Neural cell (in vitro differentiated cells): ENCODE measurements at regions not wholly inside any gene's neighbourhood (a gene's known extent, or its start where the extent isn't known, plus 50 kb on each side); places are given as distances from the start of the nearest gene placed in this dataset.

Experiments
- H2AFZ ChIP-seq: fragments of 200-600, 300-800 bp; sonication (generic), shearing (Covaris generic); 2 replicates; pipeline ENCODE4 v1.6.0; 2014; ENCODE audit warnings: low read depth, mild to moderate bottlenecking, antibody characterized with exemption, low read length, moderate library complexity
- H3F3A ChIP-seq: fragments of 200-600 bp; shearing (Covaris generic); 2 replicates; pipeline ENCODE4 v1.6.1; 2016; ENCODE audit warnings: mild to moderate bottlenecking, moderate library complexity, mixed read lengths, antibody characterized with exemption, low read length; ENCODE audit not compliant: insufficient read depth, poor library complexity, severe bottlenecking
- H3K27ac ChIP-seq: fragments of 200-600, 300-800 bp; sonication (generic), shearing (Covaris generic); 2 replicates; pipeline ENCODE4 v1.5.1; 2014; ENCODE audit warnings: mild to moderate bottlenecking, low read length, moderate library complexity
- H3K27me3 ChIP-seq: fragments of 300-800, 200-600 bp; sonication (generic), shearing (Covaris generic); 2 replicates; pipeline ENCODE4 v1.6.0; 2014; ENCODE audit warnings: mild to moderate bottlenecking, low read depth, low read length, moderate library complexity; ENCODE audit not compliant: insufficient read depth
- H3K36me3 ChIP-seq: fragments of 300-800, 200-600 bp; sonication (generic), shearing (Covaris generic); 2 replicates; pipeline ENCODE4 v1.5.1; 2014; ENCODE audit warnings: mild to moderate bottlenecking, antibody characterized with exemption, low read length, moderate library complexity; ENCODE audit not compliant: insufficient read depth
- H3K4me2 ChIP-seq: fragments of 300-800, 200-600 bp; sonication (generic), shearing (Covaris generic); 2 replicates; pipeline ENCODE4 v1.6.0; 2014; ENCODE audit warnings: mild to moderate bottlenecking, low read length
- H3K4me3 ChIP-seq: fragments of 300-800, 200-600 bp; sonication (generic), shearing (Covaris generic); 2 replicates; pipeline ENCODE4 v1.5.1; 2014; ENCODE audit warnings: mild to moderate bottlenecking, low read length, moderate library complexity
- H3K79me2 ChIP-seq: fragments of 200-600 bp; shearing (Covaris generic); replicated peaks from 2 replicates; pipeline ENCODE4 v1.6.0; 2014; ENCODE audit warnings: mild to moderate bottlenecking, low read length, moderate library complexity; ENCODE audit not compliant: insufficient read depth
- H3K9ac ChIP-seq: fragments of 300-800, 200-600 bp; sonication (generic), shearing (Covaris generic); 2 replicates; pipeline ENCODE4 v1.6.1; 2016; ENCODE audit warnings: mild to moderate bottlenecking, low read length, mixed read lengths
- H3K9me2 ChIP-seq: fragments of 200-600 bp; shearing (Covaris generic); 2 replicates; pipeline ENCODE4 v1.6.1; 2016; ENCODE audit warnings: mild to moderate bottlenecking, low read length, mixed read lengths; ENCODE audit not compliant: insufficient read depth
- H3K9me3 ChIP-seq: fragments of 200-600, 300-800 bp; sonication (generic), shearing (Covaris generic); 2 replicates; pipeline ENCODE4 v1.6.1; 2016; ENCODE audit warnings: mild to moderate bottlenecking, mixed run types, low read length, moderate library complexity, mixed read lengths
- H4K20me1 ChIP-seq: fragments of 200-600 bp; shearing (Covaris generic); 2 replicates; pipeline ENCODE4 v1.6.1; 2016; ENCODE audit warnings: mild to moderate bottlenecking, mixed run types; ENCODE audit not compliant: insufficient read depth
- EP300 ChIP-seq: fragments of 450-650 bp; conservative IDR thresholded peaks from 2 replicates; pipeline ENCODE4 v1.6.1; 2014; ENCODE audit warnings: antibody characterized with exemption, mild to moderate bottlenecking, moderate library complexity; ENCODE audit not compliant: poor library complexity, severe bottlenecking
- EZH2 ChIP-seq: fragments of 200-600, 300-800 bp; shearing (Covaris generic), sonication (generic); IDR thresholded peaks from 2 replicates; pipeline ENCODE4 v1.6.1; 2014; ENCODE audit warnings: antibody characterized with exemption, low read length, borderline replicate concordance, mild to moderate bottlenecking; ENCODE audit not compliant: insufficient read depth, poor library complexity, severe bottlenecking
- MXI1 ChIP-seq: fragments of 450-650 bp; conservative IDR thresholded peaks from 2 replicates; pipeline ENCODE4 v1.6.1; 2014; ENCODE audit warnings: antibody characterized with exemption, mild to moderate bottlenecking; ENCODE audit not compliant: poor library complexity, severe bottlenecking
- POLR2AphosphoS5 ChIP-seq: IDR thresholded peaks from 2 replicates; pipeline ENCODE4 v1.6.1; 2012
- RAD21 ChIP-seq: fragments of 450-650 bp; conservative IDR thresholded peaks from 2 replicates; pipeline ENCODE4 v1.6.1; 2014; ENCODE audit warnings: antibody characterized with exemption, mild to moderate bottlenecking, moderate library complexity
- SMC3 ChIP-seq: fragments of 450-650 bp; conservative IDR thresholded peaks from 2 replicates; pipeline ENCODE4 v1.6.1; 2014; ENCODE audit warnings: antibody characterized with exemption, mild to moderate bottlenecking, moderate library complexity; ENCODE audit not compliant: poor library complexity
- TAF1 ChIP-seq: IDR thresholded peaks from 2 replicates; pipeline ENCODE4 v1.6.1; 2012; ENCODE audit warnings: low read depth
- TF ChIP-seq, protein P1 (sequence below): fragments of 450-650 bp; IDR thresholded peaks from 2 replicates; pipeline ENCODE4 v1.5.1; 2014; ENCODE audit warnings: antibody characterized with exemption, mild to moderate bottlenecking, moderate library complexity; ENCODE audit not compliant: poor library complexity, severe bottlenecking
- TF ChIP-seq, protein P2 (sequence below): IDR thresholded peaks from 2 replicates; pipeline ENCODE4 v1.6.1; 2012; ENCODE audit warnings: borderline replicate concordance

DNA sequence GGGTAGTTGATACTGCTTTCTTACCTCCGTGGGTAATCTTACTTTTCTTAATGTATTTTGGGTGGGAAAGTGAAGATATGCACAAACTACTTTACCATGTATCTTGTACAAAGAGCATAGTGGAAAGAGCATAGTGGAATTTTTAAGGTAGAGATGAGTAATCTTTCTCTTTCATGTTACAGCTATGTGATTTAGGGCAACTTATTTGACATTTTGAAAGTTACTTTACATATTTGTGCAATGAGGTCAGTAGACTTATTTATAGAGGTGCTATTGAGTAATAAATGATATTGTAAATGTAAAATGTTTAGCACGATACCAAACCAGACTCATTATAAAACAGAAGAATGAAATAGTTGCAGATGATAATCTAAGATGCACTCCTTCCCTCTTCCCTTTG, 351.2 kb downstream of the TRAM1L1 start:
- Histone ChIP-seq H4K20me1 (no peaks in the 10 kb centered on the region), H3K9ac (no peak overlapping the region), H3F3A (no peaks in the 10 kb centered on the region), H3K4me3 (no peak overlapping the region), H3K27ac (no peak overlapping the region), H3K27me3 (no peaks in the 10 kb centered on the region), H3K79me2 (no peaks in the 10 kb centered on the region), H2AFZ (no peak overlapping the region), H3K4me2 (no peak overlapping the region), H3K9me3 (no peaks in the 10 kb centered on the region), H3K36me3 (no peaks in the 10 kb centered on the region), H3K9me2 (no peaks in the 10 kb centered on the region)
- TF ChIP-seq RAD21 (no peak), EP300 (no peak), EZH2 (no peak)
- TF ChIP-seq, protein P1, sequence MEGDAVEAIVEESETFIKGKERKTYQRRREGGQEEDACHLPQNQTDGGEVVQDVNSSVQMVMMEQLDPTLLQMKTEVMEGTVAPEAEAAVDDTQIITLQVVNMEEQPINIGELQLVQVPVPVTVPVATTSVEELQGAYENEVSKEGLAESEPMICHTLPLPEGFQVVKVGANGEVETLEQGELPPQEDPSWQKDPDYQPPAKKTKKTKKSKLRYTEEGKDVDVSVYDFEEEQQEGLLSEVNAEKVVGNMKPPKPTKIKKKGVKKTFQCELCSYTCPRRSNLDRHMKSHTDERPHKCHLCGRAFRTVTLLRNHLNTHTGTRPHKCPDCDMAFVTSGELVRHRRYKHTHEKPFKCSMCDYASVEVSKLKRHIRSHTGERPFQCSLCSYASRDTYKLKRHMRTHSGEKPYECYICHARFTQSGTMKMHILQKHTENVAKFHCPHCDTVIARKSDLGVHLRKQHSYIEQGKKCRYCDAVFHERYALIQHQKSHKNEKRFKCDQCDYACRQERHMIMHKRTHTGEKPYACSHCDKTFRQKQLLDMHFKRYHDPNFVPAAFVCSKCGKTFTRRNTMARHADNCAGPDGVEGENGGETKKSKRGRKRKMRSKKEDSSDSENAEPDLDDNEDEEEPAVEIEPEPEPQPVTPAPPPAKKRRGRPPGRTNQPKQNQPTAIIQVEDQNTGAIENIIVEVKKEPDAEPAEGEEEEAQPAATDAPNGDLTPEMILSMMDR: no peak

DNA sequence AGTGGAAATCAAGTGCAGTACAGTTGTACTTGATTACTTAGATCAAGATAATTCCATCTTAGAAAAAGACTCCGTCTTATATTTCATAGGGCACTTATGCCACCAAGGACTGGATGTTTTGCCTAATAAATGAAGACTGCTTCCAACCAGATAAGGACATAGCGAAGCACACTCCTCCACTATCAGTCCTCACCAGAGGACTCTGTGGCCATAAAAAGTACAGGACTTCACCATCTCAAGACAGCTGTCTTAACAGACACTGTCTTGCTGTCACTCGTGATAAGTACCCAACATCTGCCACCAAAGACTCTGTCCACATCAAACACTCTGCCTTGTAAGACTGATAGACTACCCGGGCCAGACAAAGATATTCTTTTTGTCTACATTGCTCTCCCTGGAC, 352.0 kb downstream of the TRAM1L1 start:
- Histone ChIP-seq H3K9ac (no peak overlapping the region), H3K79me2 (no peaks in the 10 kb centered on the region), H3K27ac (no peak overlapping the region), H3K9me2 (no peaks in the 10 kb centered on the region), H3K4me3 (no peak overlapping the region), H3K9me3 (no peaks in the 10 kb centered on the region), H3K36me3 (no peaks in the 10 kb centered on the region), H4K20me1 (no peaks in the 10 kb centered on the region), H3F3A (no peaks in the 10 kb centered on the region), H3K4me2 (no peak overlapping the region), H3K27me3 (no peaks in the 10 kb centered on the region), H2AFZ (no peak overlapping the region)
- TF ChIP-seq TAF1 (no peak), EZH2 (no peak), RAD21 (no peak), POLR2AphosphoS5 (no peak), MXI1 (no peak), SMC3 (no peak), EP300 (no peak)
- TF ChIP-seq, protein P1: no peak
- TF ChIP-seq, protein P2, sequence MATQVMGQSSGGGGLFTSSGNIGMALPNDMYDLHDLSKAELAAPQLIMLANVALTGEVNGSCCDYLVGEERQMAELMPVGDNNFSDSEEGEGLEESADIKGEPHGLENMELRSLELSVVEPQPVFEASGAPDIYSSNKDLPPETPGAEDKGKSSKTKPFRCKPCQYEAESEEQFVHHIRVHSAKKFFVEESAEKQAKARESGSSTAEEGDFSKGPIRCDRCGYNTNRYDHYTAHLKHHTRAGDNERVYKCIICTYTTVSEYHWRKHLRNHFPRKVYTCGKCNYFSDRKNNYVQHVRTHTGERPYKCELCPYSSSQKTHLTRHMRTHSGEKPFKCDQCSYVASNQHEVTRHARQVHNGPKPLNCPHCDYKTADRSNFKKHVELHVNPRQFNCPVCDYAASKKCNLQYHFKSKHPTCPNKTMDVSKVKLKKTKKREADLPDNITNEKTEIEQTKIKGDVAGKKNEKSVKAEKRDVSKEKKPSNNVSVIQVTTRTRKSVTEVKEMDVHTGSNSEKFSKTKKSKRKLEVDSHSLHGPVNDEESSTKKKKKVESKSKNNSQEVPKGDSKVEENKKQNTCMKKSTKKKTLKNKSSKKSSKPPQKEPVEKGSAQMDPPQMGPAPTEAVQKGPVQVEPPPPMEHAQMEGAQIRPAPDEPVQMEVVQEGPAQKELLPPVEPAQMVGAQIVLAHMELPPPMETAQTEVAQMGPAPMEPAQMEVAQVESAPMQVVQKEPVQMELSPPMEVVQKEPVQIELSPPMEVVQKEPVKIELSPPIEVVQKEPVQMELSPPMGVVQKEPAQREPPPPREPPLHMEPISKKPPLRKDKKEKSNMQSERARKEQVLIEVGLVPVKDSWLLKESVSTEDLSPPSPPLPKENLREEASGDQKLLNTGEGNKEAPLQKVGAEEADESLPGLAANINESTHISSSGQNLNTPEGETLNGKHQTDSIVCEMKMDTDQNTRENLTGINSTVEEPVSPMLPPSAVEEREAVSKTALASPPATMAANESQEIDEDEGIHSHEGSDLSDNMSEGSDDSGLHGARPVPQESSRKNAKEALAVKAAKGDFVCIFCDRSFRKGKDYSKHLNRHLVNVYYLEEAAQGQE: no peak
